ENCODE measurements at regions not wholly inside any gene's neighbourhood (a gene's known extent, or its start where the extent isn't known, plus 50 kb on each side); places are given as distances from the start of the nearest gene placed in this dataset.

DNA sequence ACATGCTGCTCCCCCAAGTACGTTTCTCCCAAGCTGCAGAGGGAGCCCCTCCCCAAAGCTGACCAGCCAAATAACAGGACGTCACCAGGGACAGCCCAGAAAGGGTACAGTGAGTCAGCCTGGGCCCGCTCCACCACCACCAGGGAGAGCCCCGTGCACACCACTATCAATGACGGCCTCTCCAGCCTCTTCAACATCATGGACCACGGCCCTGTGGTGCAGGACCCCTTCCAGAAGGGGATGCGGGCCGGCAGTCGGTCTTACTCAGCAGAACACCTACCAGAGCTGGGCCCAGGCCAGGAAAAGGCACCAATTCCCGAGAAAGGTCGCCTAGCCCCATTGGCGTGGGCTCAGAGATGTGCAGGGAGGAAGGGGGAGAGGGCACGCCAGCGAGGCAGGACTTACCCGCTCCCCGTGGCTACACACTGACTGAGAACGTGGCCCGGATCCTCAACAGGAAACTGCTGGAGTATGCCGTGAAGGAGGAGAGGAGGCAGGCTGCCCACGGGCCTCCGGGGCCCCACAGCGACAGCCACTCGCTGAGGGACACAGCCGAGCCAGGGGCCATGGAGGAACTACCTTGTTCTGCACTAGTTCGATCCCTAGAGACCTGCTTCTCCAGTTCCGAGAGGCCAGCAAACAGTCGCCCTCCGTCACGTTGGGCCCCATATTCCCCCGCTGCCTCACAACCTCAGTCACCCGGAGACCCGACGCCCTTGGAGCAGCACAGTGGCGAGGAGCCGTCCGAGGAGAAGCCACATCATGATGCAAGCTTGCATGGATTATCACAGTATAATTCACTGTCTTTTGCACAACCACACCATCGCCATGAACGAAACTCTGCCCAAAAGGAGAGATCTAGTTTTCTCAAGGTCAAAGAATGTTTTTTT is 815.9 kb upstream of the KLHL1 start:
- TF ChIP-seq POLR2AphosphoS5 (IDR thresholded peaks at IDR 0.05; ENCODE audit: low read depth, low read length) (no peak), POLR2A (IDR thresholded peaks at IDR 0.05; ENCODE audit: low read depth, low read length) (no peak), TAF1 (IDR thresholded peaks at IDR 0.05; ENCODE audit: borderline replicate concordance, low read depth, low read length) (no peak)
- DNase-seq (ENCODE audit: insufficient read length), result no peak
- no peak for FAIRE-seq

DNA sequence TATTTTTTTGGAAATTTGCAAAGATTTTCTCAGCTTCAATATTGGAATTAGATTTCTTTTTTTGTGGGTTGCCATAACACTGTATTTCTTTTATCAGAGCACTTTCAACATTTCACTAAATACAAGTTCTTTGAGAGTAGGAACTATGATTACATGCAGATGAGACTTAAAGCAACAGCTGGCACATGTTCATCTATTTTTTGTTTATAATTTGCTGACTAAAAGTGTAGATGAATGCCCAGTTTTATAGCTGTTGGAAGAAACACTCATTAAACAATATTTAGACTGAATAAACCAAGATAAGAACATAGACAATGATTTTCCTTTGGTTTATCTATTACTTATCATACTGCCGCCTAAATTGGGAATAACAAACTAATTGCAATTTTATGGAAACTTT is 803.0 kb upstream of the KLHL1 start:
- no peak for TF ChIP-seq TAF1 (IDR thresholded peaks at IDR 0.05; ENCODE audit: borderline replicate concordance, low read depth, low read length)
- TF ChIP-seq POLR2A (IDR thresholded peaks at IDR 0.05; ENCODE audit: low read depth, low read length), result no peak
- TF ChIP-seq POLR2AphosphoS5 (IDR thresholded peaks at IDR 0.05; ENCODE audit: low read depth, low read length), result no peak
- FAIRE-seq (no peak), DNase-seq (ENCODE audit: insufficient read length) (no peak)

DNA sequence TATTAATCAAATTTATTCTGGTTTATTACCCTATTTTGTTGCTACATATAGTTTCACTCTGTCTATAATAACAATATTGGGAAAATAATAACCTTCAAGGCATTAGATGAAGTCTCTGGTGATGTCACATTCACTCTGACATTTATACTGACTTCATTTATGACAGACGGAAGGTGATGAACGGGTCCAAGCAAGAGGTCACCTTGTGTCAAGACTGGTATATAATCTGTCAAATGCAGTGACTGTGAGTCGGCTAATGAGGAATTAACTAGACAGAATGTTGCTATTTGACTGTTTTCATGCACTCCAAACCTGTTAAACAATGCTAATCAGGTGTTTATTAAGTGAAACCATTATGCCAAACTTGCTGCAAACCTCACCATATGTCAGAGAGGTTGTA is 800.5 kb upstream of the KLHL1 start:
- no peak for TF ChIP-seq POLR2AphosphoS5 (IDR thresholded peaks at IDR 0.05; ENCODE audit: low read depth, low read length)
- no peak for TF ChIP-seq TAF1 (IDR thresholded peaks at IDR 0.05; ENCODE audit: borderline replicate concordance, low read depth, low read length)
- TF ChIP-seq POLR2A (IDR thresholded peaks at IDR 0.05; ENCODE audit: low read depth, low read length), result no peak
- FAIRE-seq (no peak), DNase-seq (ENCODE audit: insufficient read length) (no peak)

DNA sequence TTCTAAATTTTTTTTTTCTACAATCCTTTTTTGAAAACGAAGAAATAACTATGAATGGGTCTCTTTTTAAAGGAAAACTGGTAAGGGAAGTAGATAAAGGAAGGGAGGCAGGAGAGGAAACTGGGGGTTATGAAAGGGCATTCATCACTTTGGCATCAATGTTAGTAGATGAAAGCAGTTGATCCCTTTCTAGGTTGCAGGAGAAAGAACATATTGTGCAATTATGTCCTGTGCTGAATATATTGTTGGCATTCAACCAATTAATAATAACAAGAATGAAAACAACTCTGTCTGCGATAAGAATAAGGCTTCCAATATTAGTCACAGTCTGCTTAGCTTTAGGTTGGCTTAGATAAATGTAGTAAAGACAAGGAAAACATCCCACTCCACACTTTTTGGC is 796.8 kb upstream of the KLHL1 start:
- FAIRE-seq, result no peak
- TF ChIP-seq POLR2A (IDR thresholded peaks at IDR 0.05; ENCODE audit: low read depth, low read length), result no peak
- no peak for TF ChIP-seq POLR2AphosphoS5 (IDR thresholded peaks at IDR 0.05; ENCODE audit: low read depth, low read length)
- TF ChIP-seq TAF1 (IDR thresholded peaks at IDR 0.05; ENCODE audit: borderline replicate concordance, low read depth, low read length), result no peak
- no peak for DNase-seq (ENCODE audit: insufficient read length)

DNA sequence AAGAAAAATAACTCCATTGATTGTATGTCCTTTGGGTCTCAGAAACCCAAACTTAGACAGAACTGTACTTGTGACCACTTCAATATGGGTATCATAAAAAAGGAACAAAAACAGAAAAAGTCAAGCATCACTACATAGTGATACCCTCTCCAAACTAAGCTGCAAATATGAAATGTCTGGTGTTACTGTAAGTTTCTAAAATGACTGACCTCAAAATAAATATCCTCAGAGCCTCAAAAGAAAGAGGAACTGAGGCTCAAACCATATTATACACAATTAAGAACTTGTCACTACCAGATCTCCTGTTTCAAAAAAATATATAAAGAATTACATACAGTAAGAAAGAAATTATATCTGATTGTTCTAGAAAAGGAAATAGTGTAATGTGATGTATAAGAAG is 787.9 kb upstream of the KLHL1 start:
- DNase-seq (ENCODE audit: insufficient read length), result no peak
- TF ChIP-seq POLR2AphosphoS5 (IDR thresholded peaks at IDR 0.05; ENCODE audit: low read depth, low read length) (no peak), POLR2A (IDR thresholded peaks at IDR 0.05; ENCODE audit: low read depth, low read length) (no peak), TAF1 (IDR thresholded peaks at IDR 0.05; ENCODE audit: borderline replicate concordance, low read depth, low read length) (no peak)
- no peak for FAIRE-seq

DNA sequence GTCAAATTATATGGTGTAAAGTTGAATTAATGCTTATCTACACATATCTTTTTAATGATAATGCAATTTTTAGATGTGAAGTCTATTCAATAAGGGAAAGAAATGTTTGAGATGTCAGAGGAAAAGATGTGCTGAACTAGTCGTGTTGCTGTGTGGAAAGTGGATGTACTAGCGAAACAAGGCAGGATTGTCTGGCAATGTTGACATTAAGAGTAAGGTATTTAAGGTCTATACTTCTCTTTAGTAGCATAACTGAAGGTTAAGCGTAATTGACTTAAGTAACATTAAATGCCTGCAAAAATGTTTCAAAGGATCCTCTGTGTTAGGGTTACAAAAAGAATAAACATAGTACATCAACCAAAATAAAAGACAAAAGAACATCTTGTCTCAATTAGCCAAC is 787.3 kb upstream of the KLHL1 start:
- FAIRE-seq, result no peak
- no peak for TF ChIP-seq POLR2AphosphoS5 (IDR thresholded peaks at IDR 0.05; ENCODE audit: low read depth, low read length)
- TF ChIP-seq POLR2A (IDR thresholded peaks at IDR 0.05; ENCODE audit: low read depth, low read length), result no peak
- TF ChIP-seq TAF1 (IDR thresholded peaks at IDR 0.05; ENCODE audit: borderline replicate concordance, low read depth, low read length), result no peak
- no peak for DNase-seq (ENCODE audit: insufficient read length)

DNA sequence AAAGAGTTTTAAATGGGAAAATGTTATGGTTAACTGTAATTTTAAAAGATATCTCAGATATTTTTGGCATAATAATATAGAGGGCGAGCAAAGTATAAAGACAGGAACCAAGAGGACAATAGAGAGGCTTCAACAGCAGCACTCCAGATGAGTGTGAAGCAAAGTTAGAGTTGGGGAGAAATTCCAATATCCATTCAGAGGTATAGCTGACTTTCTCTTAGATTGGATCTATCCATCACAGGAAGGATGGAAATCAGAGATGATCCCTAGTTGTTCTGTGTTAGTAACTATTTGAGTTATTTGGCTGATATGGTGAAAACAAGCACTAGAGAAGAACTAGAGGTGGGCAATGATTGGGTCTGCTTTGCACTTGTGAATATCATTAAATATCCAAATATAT is 786.0 kb upstream of the KLHL1 start:
- TF ChIP-seq POLR2AphosphoS5 (IDR thresholded peaks at IDR 0.05; ENCODE audit: low read depth, low read length) (no peak), POLR2A (IDR thresholded peaks at IDR 0.05; ENCODE audit: low read depth, low read length) (no peak), TAF1 (IDR thresholded peaks at IDR 0.05; ENCODE audit: borderline replicate concordance, low read depth, low read length) (no peak)
- DNase-seq (ENCODE audit: insufficient read length), result no peak
- no peak for FAIRE-seq

DNA sequence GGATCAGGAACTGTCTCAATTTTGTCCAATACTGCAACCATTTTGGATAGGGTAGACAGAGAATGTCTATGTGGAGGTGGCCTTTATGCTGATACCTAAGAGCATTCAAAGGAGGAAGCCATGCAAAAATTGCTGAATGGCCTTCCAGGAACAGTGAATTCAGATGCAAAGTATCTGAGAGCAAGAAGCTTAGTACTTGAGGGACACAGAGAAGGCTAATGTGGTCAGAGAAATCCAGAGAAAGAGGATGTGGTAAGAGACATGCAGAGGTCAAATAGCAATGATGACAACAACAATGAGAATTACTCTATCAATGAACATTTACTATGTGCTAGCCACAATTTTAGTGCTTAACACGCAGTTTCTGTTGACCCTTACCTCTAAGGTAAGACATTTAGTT is 785.6 kb upstream of the KLHL1 start:
- TF ChIP-seq POLR2AphosphoS5 (IDR thresholded peaks at IDR 0.05; ENCODE audit: low read depth, low read length), result no peak
- TF ChIP-seq TAF1 (IDR thresholded peaks at IDR 0.05; ENCODE audit: borderline replicate concordance, low read depth, low read length), result no peak
- no peak for TF ChIP-seq POLR2A (IDR thresholded peaks at IDR 0.05; ENCODE audit: low read depth, low read length)
- FAIRE-seq, result no peak
- no peak for DNase-seq (ENCODE audit: insufficient read length)

DNA sequence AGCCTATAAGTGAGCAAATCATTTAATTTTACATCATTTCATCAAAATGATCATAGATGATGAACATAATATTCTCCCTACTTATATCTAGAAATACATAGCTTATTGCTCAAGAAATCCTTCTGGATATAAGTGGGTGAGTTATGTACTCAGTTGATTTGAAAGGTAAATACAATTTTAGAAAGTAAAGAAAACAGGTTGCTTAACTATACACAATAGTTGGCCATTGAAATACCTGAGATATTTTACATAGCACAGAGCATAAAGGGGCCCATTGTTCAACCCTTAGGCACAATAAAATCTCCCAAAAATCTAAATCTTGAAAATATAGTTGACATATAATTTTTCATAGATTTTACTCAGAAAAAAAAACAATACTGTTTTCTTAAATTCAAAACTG is 782.0 kb upstream of the KLHL1 start:
- no peak for FAIRE-seq
- no peak for DNase-seq (ENCODE audit: insufficient read length)
- TF ChIP-seq POLR2AphosphoS5 (IDR thresholded peaks at IDR 0.05; ENCODE audit: low read depth, low read length), result no peak
- TF ChIP-seq POLR2A (IDR thresholded peaks at IDR 0.05; ENCODE audit: low read depth, low read length), result no peak
- TF ChIP-seq TAF1 (IDR thresholded peaks at IDR 0.05; ENCODE audit: borderline replicate concordance, low read depth, low read length), result no peak

DNA sequence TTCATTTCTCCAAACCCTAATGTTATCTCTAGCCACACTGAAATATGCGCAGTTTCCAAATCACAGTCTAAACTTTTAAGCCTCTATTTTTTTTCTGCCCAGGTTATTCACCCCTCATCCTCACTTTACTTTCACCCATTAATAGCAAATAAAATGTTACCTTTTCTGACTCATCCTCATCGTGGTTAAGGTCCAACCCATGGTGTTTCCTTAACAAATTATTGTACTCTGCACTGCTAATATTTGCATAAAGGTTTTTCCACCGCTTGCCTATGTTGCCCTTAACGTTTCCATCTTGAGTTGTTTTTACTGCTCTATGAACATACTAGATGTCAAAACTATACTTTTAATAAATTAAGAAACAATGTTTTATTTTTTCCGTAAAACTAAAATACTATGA is 780.9 kb upstream of the KLHL1 start:
- FAIRE-seq (no peak), DNase-seq (ENCODE audit: insufficient read length) (no peak)
- TF ChIP-seq TAF1 (IDR thresholded peaks at IDR 0.05; ENCODE audit: borderline replicate concordance, low read depth, low read length) (no peak), POLR2AphosphoS5 (IDR thresholded peaks at IDR 0.05; ENCODE audit: low read depth, low read length) (no peak)

DNA sequence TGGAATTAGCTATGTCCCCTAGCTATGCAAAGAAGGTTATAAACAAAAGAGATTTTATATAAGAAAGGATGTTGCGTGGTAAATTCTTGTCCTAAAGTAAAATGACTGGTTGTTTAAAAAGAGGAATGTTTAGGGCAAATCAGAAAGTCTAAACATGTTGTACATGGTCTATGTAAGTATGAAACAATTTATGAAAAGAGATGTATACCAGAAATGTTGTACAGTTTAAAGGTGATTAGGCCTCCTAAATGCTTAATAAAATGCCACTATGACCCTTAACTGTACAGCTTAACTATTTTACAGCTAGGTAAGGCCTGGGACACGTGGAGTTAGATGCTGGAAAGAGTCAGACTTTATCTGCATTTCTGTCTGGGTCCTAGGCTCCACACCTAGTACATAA is 775.9 kb upstream of the KLHL1 start:
- FAIRE-seq (no peak), DNase-seq (ENCODE audit: insufficient read length) (no peak)
- TF ChIP-seq POLR2AphosphoS5 (IDR thresholded peaks at IDR 0.05; ENCODE audit: low read depth, low read length) (no peak), TAF1 (IDR thresholded peaks at IDR 0.05; ENCODE audit: borderline replicate concordance, low read depth, low read length) (no peak), POLR2A (IDR thresholded peaks at IDR 0.05; ENCODE audit: low read depth, low read length) (no peak)

DNA sequence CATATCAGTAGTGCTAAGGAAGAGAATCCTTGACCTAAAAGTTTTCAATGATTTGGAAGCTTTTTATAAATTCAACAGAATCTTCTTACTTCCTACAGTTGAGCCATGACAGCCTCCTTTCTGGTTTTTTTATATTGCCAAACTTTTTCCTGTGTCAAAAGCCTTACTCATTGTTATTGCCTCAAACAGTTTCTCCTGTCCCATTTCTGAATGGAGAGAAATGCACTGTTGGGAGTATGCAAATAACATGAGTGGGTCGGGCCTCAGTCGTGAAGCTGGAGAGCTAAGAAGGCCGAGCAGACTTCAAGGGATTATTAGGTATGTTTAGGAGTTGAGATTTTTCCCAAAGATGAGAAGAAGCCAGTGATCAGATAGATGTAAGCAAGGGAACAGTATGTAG is 766.4 kb upstream of the KLHL1 start:
- FAIRE-seq (no peak), DNase-seq (ENCODE audit: insufficient read length) (no peak)
- no peak for TF ChIP-seq POLR2AphosphoS5 (IDR thresholded peaks at IDR 0.05; ENCODE audit: low read depth, low read length)
- TF ChIP-seq POLR2A (IDR thresholded peaks at IDR 0.05; ENCODE audit: low read depth, low read length), result no peak
- no peak for TF ChIP-seq TAF1 (IDR thresholded peaks at IDR 0.05; ENCODE audit: borderline replicate concordance, low read depth, low read length)
